GM12872 (cell line): ENCODE measurements at regions not wholly inside any gene's neighbourhood (a gene's known extent, or its start where the extent isn't known, plus 50 kb on each side); places are given as distances from the start of the nearest gene placed in this dataset.

Experiments
- CTCF ChIP-seq: IDR thresholded peaks from 3 replicates; pipeline ENCODE4 v1.5.1; 2011; ENCODE audit warnings: low read depth, mild to moderate bottlenecking, low read length, moderate library complexity; ENCODE audit not compliant: insufficient read depth

GRCh38 chr17:14737984-14738651 is 437.2 kb downstream of the HS3ST3B1 start:
- 0 out of 3 replicates have a peak, but pooled peaks have one; percentile 15 for TF ChIP-seq CTCF

GRCh38 chr17:14736631-14737030 is 435.8 kb downstream of the HS3ST3B1 start:
- no peak for TF ChIP-seq CTCF

- TF ChIP-seq CTCF: no peak
Measured at GRCh38 chr17:14733376-14733775, 432.5 kb downstream of the HS3ST3B1 start.

- TF ChIP-seq CTCF: no peak
Measured at GRCh38 chr17:14732211-14732610, 431.3 kb downstream of the HS3ST3B1 start.

- TF ChIP-seq CTCF: no peak
Measured at GRCh38 chr17:14731591-14731990, 430.7 kb downstream of the HS3ST3B1 start.

- TF ChIP-seq CTCF: no peak
Measured at GRCh38 chr17:14730821-14731220, 429.9 kb downstream of the HS3ST3B1 start.

GRCh38 chr17:14725729-14726128 is 424.8 kb downstream of the HS3ST3B1 start:
- TF ChIP-seq CTCF: no peak

GRCh38 chr17:14724770-14725169 is 423.9 kb downstream of the HS3ST3B1 start:
- TF ChIP-seq CTCF: no peak
